SKM-1 treated with dmso at 0.1 percent for 144 hours (cell line): ENCODE measurements at regions not wholly inside any gene's neighbourhood (a gene's known extent, or its start where the extent isn't known, plus 50 kb on each side); places are given as distances from the start of the nearest gene placed in this dataset.
A peak's percentile ranks its signal among the peaks of the same experiment; 100 is the strongest.
"Not testable (repeated sequence)": the region's sequence is repeated elsewhere in the genome, so short reads cannot be mapped to it uniquely, and the experiment has no call there.

Experiments
- DNase-seq: peaks from one replicate; lab custom pipeline; 2025; ENCODE audit not compliant: unreplicated experiment; lab: John Stamatoyannopoulos, UW

- DNase-seq = no peak
Observed at GRCh38 chr12:97968641-97969197, 506.1 kb downstream of the RMST start.

GRCh38 chr12:97977870-97978405 is 515.3 kb downstream of the RMST start:
- no peak for DNase-seq

- DNase-seq = no peak
Observed at GRCh38 chr12:97982684-97983083, 520.1 kb downstream of the RMST start.

- no peak for DNase-seq
Observed at GRCh38 chr12:97983796-97984195, 521.2 kb downstream of the RMST start.

GRCh38 chr12:97984436-97984835 is 521.8 kb downstream of the RMST start:
- DNase-seq = no peak

- DNase-seq = no peak
Observed at GRCh38 chr12:97984974-97985580, 522.5 kb downstream of the RMST start.

GRCh38 chr12:97985834-97986233 is 523.2 kb downstream of the RMST start:
- no peak for DNase-seq

GRCh38 chr12:97988588-97988987 is 526.0 kb downstream of the RMST start:
- not testable (repeated sequence) for DNase-seq

DNA sequence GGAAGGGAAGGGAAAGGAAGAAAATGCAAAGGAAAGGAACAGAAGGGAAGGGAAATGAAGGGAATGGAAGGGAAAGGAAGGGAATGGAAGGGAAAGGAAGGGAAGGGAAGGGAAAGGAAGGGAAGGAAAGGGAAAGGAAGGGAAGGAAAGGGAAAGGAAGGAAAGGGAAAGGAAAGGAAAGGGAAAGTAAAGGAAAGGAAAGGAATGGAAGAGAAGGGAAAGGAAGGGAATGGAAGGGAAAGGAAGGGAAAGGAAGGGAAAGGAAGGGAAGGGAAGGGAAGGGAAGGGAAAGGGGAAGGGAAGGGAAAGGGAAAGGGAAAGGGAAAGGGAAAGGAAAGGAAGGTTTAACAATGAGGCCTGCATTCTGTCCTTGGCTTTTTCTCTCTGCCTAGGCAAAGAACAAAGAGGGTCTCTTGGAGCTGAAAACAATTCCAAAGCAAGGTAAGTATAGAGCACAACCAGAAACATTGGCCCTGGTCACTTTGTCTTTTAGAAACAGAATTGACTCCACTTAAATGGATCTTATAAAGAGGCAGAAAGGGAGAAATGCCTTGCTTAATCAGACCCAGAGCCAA is 525.9 kb upstream of the TMPO start:
- no peak for DNase-seq

- no peak for DNase-seq
Observed at GRCh38 chr12:97994746-97995484, 520.5 kb upstream of the TMPO start.

DNA sequence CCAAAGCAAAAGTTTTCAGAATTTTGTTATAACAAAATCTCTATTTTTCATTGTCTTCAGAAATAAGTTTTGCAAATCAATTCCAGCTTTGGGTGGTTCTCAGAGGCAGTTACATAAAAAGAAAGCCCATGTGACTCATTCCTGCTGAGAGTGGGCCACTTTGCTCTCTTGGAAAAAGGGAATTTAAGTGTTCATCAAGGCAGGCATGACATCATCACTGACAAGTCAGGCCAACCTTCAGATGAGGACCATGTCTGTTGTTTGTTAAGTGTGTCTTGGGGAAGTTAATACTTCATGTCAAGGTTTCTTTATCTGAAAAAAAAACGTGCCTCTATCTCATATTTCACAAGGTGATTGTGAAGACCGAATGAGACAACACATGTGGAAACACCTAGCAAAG is 519.8 kb upstream of the TMPO start:
- no peak for DNase-seq

GRCh38 chr12:98001430-98001829 is 514.0 kb upstream of the TMPO start:
- no peak for DNase-seq

DNA sequence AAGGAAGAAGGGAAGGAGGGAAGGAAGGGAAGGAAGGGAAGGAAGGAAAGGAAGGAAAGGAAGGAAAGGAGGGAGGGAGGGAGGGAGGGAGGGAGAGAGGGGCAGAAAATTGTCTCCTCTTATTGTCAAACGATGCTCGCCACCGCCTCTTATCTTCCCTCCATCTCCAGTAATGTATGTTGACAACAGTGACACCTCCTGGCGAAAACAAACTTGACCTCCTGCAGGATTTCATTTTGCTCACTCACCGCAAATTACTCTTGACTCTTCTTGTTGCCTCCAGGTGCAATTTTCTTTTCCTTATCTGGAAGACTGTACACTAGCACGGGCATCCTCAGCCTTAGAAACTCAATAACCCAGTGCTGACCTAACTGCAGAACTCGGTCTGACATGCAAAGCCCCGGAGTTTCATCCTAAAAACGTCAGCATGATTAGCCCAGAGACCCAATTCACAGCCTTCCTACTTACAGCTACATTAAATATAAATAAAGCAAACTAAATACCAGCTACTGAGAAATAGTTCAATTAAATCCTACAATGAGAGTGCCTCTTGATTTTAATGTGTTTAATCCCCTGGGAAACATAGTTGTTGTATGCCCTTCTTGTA is 512.4 kb upstream of the TMPO start:
- peak; percentile 16 for DNase-seq

GRCh38 chr12:98007963-98008362 is 507.4 kb upstream of the TMPO start:
- DNase-seq = no peak

DNA sequence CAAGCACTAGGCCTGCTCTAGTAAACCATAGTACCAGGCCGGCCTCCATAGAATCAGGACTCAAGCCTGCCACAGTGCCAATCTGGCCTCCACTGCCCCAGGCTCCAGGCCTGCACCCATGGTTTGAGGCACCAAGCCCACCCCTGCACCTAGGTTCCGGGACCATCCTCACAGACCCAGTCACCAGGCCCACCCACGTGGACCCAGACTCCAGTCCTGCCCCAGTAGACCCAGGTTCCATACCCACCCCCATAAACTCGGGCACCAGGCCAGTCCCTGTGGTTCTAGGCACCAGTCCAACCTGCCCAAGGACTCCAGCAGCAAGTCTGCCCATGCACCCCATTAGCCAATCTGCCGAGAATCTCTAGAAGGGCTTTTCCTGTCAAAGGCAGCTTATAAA is 501.8 kb upstream of the TMPO start:
- no peak for DNase-seq

DNA sequence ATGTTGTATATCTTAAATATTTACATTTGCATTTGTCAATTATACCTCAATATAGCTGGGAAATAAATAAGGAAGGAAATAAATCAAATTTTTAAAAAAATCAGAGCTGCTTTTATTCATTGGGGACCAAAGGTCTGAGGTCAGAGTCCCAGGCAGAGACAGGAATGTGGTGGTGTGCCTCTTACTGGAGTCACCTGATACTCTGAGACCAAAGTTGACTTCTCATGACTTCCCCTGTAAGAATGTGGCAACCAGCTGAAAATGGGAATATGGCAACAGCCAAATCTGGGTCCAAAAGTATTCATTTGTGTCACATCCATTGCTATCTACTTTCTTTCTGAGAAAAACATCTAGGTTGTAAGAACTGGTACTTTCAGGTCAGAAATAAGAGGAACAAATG is 496.6 kb upstream of the TMPO start:
- no peak for DNase-seq

GRCh38 chr12:98020376-98020775 is 495.0 kb upstream of the TMPO start:
- DNase-seq = no peak

- DNase-seq = no peak
Observed at GRCh38 chr12:98022961-98023360, 492.4 kb upstream of the TMPO start.

DNA sequence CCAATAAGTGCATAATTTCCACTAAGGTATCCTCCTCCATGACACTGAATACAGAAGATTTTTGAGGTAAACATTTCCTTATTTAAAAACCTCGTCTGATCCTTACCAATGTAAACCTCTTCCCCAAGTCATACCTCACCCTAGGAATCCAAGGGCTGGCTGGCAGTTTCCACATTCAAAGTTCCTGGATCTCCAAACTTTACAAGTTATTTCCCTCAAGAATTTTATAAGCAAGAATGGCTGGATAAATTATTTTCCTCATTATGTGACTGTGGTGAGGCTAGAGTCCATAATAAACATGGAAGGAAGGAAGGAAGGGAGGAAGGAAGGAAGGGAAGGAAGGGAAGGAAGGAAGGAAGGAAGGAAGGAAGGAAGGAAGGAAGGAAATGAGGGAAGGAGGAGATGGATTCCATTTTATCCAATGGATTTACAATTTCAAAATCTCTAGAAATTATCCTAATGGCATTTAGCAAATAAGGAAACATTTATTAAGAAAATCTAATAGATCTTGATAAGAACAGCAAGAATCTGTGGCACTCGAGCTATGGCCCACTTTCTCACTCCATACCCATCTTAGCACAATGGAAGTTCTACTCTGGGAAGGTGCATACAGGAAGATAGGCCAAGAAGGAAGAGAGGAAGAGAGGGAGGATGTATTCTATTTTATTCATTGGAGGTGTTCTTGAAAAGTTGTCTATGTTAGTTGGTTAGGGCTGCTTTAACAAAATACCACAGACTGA is 477.8 kb upstream of the TMPO start:
- DNase-seq = no peak

DNA sequence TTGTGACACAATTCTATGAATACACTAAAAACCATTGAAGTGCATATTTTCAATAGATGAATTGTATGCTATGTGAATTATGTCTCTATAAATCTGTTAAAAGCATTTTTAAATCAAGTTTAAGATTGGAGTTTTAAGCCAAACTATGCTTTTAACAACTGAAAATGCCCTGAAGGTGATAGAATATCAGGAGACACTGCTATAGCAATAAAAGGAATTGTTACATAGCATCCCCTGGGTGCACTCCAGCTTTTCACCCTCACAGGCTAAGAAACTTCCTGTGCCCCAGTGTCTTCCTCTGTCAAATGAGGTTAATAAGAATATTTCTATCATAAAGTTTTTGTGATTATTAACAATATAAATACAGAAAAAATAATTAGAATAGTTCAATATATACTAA is 472.7 kb upstream of the TMPO start:
- no peak for DNase-seq

DNA sequence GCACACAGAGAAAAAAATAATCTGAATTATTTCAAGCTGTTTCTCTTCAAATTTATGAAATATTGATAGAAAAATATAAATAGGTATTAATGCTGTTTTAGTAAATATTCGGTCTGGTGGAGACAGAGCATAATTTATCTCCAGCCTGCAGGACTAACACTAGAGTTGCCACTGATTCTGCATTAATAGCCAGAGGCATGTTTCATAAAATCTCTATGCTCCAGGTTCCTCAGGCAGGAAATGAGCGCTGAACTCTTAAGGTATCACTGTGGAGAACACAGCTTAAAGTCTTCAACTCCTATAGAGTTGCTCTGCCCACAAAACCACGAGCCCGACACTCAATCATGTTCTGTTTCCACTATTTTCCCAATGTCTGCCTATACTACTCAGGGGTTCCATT is 470.0 kb upstream of the TMPO start:
- no peak for DNase-seq
